HPDE6-E6E7 (cell line): ENCODE measurements at regions not wholly inside any gene's neighbourhood (a gene's known extent, or its start where the extent isn't known, plus 50 kb on each side); places are given as distances from the start of the nearest gene placed in this dataset.

Source experiments
- DNase-seq: peaks from one replicate; pipeline ENCODE4 v3.0.0; 2011; ENCODE audit warnings: missing footprints; ENCODE audit errors: extremely low spot score

- no peak for DNase-seq
Observed at GRCh38 chr6:108734271-108734922, 113.8 kb upstream of the ARMC2 start.

- DNase-seq: no peak
Observed at GRCh38 chr6:108735310-108736001, 112.8 kb upstream of the ARMC2 start.

GRCh38 chr6:108736002-108736361 is 112.2 kb upstream of the ARMC2 start:
- DNase-seq: no peak

- peak; percentile 85 for DNase-seq
Observed at GRCh38 chr6:108736832-108737231, 111.4 kb upstream of the ARMC2 start.

- peak; percentile 84 for DNase-seq
Observed at GRCh38 chr6:108737594-108738546, 110.4 kb upstream of the ARMC2 start.

GRCh38 chr6:108738684-108739416 is 109.4 kb upstream of the ARMC2 start:
- no peak for DNase-seq

GRCh38 chr6:108739496-108740330 is 108.5 kb upstream of the ARMC2 start:
- DNase-seq: no peak

GRCh38 chr6:108741331-108741989 is 106.8 kb upstream of the ARMC2 start:
- no peak for DNase-seq

GRCh38 chr6:108742041-108742440 is 106.2 kb upstream of the ARMC2 start:
- no peak for DNase-seq

GRCh38 chr6:108744244-108744972 is 103.8 kb upstream of the ARMC2 start:
- DNase-seq: no peak

GRCh38 chr6:108744996-108745395 is 103.2 kb upstream of the ARMC2 start:
- DNase-seq: no peak

GRCh38 chr6:108745664-108746336 is 102.4 kb upstream of the ARMC2 start:
- no peak for DNase-seq

GRCh38 chr6:108746366-108746765 is 101.9 kb upstream of the ARMC2 start:
- peak; percentile 84 for DNase-seq

GRCh38 chr6:108746836-108747575 is 101.2 kb upstream of the ARMC2 start:
- DNase-seq: no peak

- no peak for DNase-seq
Observed at GRCh38 chr6:108748055-108748454, 100.2 kb upstream of the ARMC2 start.

- DNase-seq: no peak
Observed at GRCh38 chr6:108748959-108749358, 99.3 kb upstream of the ARMC2 start.

GRCh38 chr6:108750801-108751200 is 97.4 kb upstream of the ARMC2 start:
- DNase-seq: no peak

GRCh38 chr6:108751282-108751681 is 96.9 kb upstream of the ARMC2 start:
- no peak for DNase-seq
